GM18873 (cell line): ENCODE measurements at regions not wholly inside any gene's neighbourhood (a gene's known extent, or its start where the extent isn't known, plus 50 kb on each side); places are given as distances from the start of the nearest gene placed in this dataset.
"Not testable (repeated sequence)": the region's sequence is repeated elsewhere in the genome, so short reads cannot be mapped to it uniquely, and the experiment has no call there.

ENCODE experiments used
- ATAC-seq: cut with Tn5 transposase; IDR thresholded peaks from one replicate; pipeline ENCODE4 v1.9.1; 2021; ENCODE audit warnings: mild to moderate bottlenecking, moderate library complexity, moderate number of reproducible peaks; ENCODE audit not compliant: unreplicated experiment, low FRiP score

GRCh38 chr3:153933481-153933880, 187.7 kb upstream of the ARHGEF26 start:
- ATAC-seq = not testable (repeated sequence)

DNA sequence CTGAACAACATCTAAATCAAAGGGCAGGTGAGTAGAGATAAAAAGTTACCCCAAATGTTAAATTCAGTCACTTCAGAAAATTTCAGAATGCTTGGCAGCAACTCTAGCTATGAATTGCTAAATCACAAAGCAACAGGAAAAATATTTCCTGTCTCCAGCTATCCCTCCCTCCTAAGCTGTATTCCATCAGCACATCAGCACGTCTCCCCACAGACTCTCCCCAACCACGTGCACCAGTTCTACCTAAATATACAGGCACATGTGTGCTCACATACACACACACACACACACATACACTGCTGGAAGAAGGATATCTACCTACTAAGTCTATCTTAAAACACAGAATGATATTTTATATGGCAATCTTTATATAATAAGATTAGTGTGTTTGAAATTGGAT, 177.1 kb upstream of the ARHGEF26 start:
- no peak for ATAC-seq

GRCh38 chr3:153951276-153951675, 169.9 kb upstream of the ARHGEF26 start:
- no peak for ATAC-seq

GRCh38 chr3:153952091-153952490, 169.1 kb upstream of the ARHGEF26 start:
- no peak for ATAC-seq

- ATAC-seq = no peak
Measured at GRCh38 chr3:153956613-153957012, 164.6 kb upstream of the ARHGEF26 start.

DNA sequence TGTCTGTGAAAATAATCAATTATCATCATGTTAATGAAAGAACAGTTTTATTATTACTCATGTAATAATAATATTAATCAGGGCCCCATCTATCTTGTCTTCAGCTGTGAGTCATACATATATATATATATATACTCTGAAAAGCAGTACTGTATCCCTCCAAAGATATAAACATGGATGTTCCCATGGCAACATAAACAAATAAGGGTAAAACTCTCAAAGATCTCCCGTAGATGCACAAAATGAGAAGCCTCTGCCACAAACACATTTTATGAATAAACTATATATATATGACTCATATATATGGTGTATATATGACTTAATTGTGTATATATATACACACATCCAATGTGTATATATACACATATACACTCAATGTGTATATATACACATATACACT, 163.8 kb upstream of the ARHGEF26 start:
- ATAC-seq = no peak

GRCh38 chr3:153958635-153959595, 162.3 kb upstream of the ARHGEF26 start:
- ATAC-seq = no peak

DNA sequence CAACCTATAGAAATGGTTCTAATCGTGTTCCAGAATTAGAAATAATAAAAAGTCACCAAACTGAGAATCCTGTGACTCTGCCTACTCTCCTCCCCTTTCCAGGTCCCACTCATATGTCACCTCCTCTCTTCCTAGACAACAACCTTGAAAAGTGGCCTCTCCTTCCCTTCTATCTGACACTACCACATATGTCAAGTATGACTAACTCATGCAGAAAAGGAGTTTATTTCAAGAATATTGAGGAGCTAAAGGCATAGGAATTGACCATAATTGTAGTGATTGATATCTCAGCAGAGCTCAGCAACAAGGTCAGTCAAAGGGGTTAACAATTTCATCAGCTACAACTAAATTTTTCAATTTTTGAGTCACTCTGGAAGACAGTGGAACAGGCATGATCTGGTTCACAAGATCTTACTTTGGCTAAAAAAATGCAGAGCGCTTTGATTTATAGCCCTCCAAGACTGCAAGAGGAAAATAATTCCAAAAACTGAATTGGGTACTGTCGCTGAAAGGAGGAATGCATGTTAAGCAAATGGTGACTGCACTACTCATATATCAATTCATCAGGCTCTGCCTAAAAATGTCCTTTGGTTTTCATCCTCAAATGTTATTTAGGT, 160.6 kb upstream of the ARHGEF26 start:
- ATAC-seq = no peak

GRCh38 chr3:153961494-153961893, 159.7 kb upstream of the ARHGEF26 start:
- no peak for ATAC-seq

GRCh38 chr3:153963012-153963411, 158.2 kb upstream of the ARHGEF26 start:
- ATAC-seq = no peak

DNA sequence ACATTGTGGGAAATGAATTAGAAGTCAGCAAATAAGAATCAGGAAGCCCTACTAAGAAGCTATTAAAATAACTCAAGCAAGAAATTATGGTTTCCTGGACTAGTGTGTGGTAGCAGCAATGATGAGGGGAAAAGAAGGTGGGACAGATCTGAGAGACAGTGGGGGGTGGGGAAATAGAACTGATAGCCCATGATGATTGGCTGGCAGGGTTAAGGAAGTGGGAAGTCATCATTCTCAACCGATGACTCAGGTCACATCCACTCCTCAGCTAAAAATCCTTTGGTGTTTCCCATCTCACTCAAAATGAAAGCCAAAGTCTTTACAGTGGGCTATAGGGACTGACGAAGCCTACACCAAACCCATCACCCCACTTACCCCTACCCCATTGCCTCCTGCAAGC, 153.9 kb upstream of the ARHGEF26 start:
- ATAC-seq = no peak

GRCh38 chr3:153970047-153970446, 151.1 kb upstream of the ARHGEF26 start:
- ATAC-seq = peak; percentile 36

DNA sequence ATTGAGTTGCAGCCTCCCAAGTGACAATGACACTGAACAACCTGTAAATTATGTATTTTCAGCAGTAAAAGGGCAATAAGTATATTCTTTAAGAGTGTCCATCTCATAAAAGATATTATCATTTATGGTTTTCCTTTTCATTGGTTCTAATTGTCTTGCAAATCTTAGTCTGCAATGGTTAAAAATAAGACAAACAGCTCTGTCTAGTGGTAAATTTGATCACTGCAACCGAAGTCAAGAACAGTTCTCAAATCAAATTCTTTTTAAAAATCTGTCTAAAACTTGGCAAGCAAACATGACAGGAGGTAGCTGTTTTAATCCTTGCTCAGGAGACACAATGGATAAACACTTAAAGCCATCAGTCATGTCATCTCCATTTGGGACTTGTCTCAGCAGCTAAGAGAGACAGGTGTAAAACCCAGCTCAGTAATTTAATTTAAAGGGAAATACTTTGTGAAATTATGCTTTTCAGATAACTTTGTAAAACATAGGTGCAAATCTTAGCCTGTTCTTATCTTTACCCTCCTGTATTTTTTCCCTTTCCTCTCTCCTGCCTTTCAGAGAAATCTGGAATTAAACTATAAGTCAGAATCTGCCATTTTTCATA, 150.3 kb upstream of the ARHGEF26 start:
- no peak for ATAC-seq

GRCh38 chr3:153972862-153973261, 148.3 kb upstream of the ARHGEF26 start:
- ATAC-seq = peak; percentile 50

DNA sequence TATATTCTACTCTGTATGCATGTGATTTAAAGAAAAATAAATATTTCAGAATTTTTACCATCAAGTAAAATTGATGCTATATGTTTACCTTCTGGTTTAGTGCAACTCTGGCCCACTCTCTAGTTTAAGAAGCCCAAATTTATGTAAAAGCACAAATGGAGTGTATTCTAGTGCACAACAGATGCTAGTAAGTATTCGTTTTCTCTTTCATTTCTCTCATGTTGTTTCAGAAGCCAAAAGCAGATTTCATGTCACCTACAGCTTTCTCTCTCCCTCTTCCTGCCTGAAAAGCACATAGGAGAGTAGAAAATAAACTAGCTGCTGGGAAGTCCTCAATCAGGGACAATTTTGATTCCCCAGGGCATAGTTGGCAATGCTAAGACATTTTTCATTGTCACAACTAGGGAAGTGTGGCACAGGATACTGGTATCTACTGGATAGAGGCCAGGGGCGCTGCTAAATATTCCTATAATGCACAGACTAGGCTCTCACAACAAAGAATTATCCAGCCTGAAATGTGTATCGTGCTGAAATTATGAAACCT, 147.4 kb upstream of the ARHGEF26 start:
- ATAC-seq = peak; percentile 52

GRCh38 chr3:153974614-153975013, 146.6 kb upstream of the ARHGEF26 start:
- ATAC-seq = peak; percentile 44

DNA sequence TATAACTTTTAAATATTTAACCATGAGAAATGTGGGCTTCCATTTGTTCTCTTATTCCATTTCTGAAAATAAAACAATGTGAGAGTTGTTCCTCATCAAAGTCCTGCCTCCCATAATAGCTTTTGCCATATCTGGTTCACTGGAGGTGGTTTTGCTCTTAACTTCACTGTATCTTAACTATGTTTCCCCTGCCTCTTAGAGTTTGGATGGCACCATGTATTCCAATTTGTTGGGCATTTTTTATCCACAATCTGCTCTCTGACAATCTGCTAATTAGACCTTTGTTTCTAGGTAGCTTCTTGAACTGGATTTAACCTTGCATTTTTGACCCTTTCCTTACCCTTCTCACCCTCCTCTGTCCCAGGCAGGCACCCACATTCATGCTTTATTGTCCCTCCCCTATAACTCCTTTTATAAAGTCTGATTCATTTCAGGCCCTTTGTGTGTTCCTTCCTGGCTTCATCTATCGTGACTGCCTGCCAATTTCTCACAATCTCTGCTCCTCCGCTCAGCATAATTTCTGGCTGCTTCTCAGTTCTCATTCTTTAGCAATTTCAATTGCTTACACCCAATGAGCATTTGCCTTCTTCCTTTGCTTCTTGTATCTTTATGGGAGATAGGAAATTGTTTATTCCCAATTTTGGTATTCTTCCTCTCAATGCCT, 144.2 kb upstream of the ARHGEF26 start:
- ATAC-seq = no peak

DNA sequence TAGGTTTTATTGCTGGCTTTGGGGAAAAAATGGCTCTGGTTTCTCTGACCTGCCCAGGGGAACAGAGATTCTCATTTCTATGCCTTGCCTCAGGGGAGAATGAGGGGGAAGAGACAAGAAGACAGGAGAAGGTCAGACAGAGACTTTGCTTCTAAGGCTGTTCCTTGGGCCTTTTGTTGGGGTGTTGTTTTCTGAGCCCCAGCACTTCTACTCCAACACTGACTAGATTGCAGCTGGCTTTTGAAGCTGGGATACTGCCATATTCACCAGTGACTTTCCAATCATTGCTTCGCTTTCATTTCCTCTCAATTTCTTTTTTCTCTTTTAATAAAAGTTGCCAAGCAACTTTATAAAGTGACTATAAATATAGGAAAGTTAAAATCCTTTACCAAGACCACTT, 143.2 kb upstream of the ARHGEF26 start:
- no peak for ATAC-seq

DNA sequence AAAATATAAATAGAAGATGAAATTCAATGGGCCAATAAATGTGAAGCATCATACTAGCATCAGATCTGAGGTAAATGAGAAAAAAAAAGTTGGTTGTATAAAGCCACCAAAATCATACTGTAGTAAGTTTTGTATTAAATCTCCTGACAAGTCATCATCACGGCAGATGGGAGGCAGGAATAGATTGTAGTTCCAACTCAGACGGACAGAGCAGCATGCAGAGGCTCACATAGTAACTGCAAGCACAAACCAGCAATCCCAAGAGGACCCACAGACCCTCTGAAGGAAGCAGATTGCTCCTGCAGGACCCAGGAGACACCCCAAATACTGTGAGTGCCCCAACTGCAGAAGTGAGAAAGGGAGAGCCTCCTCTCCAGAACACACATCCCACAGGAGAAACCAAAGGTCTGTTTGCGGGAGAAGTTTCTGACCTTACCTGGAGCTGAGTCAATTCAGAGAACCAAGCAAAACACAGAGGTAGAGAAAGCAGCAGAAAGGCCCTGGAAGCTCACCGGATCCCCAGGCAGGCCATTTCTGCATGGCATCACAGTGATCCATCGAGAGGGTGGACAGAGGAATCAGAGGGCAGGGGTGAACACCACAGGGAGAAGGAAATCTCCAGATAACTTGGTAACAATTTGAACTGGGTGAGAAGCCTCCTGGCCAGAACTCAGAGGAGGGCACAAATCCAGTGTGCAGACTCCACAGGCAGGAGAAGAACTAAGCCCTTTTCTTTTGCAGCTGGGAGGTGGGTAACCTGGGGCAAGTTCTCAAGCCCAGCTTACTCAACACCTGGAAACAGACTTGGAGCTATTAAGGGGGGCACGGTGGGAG, 141.6 kb upstream of the ARHGEF26 start:
- no peak for ATAC-seq

- ATAC-seq = no peak
Measured at GRCh38 chr3:153980252-153980590, 141.0 kb upstream of the ARHGEF26 start.
